MCF 10A (cell line): ENCODE measurements at regions not wholly inside any gene's neighbourhood (a gene's known extent, or its start where the extent isn't known, plus 50 kb on each side); places are given as distances from the start of the nearest gene placed in this dataset.

Source experiments
- BruUV-seq: library from RNA; stranded (reverse); fragments of 400-500 nt; replicated peaks from 2 replicates; lab custom pipeline; 2021; lab: Mats Ljungman, UMichigan
- CTCF ChIA-PET: fragments of 300-600 bp; sonication (Branson Sonifier 250); formaldehyde crosslinking; extraction: SDS; loops from one replicate; lab custom pipeline; 2021; ENCODE audit warnings: antibody characterized with exemption, inconsistent platforms; lab: Yijun Ruan, JAX
- POLR2A ChIA-PET: fragments of 300-600, 350-650 bp; sonication (Branson Sonifier 250); formaldehyde crosslinking; extraction: SDS; loops from one replicate; lab custom pipeline; 2020; ENCODE audit warnings: antibody characterized with exemption, inconsistent platforms; lab: Yijun Ruan, JAX
- DNase-seq: peaks from one replicate; pipeline ENCODE4 v3.0.0-alpha.2; 2018; ENCODE audit not compliant: unreplicated experiment
- H3K27ac Mint-ChIP-seq: one replicate; pipeline ENCODE4 v1.8.0; 2022; ENCODE audit warnings: mild to moderate bottlenecking, low read depth, mixed read lengths; ENCODE audit not compliant: unreplicated experiment
- H3K27me3 Mint-ChIP-seq: one replicate; pipeline ENCODE4 v1.8.0; 2022; ENCODE audit warnings: mixed read lengths; ENCODE audit not compliant: insufficient read depth, unreplicated experiment
- H3K36me3 Mint-ChIP-seq: one replicate; pipeline ENCODE4 v1.8.0; 2022; ENCODE audit warnings: mild to moderate bottlenecking, moderate library complexity, mixed read lengths; ENCODE audit not compliant: insufficient read depth, unreplicated experiment
- H3K4me1 Mint-ChIP-seq: one replicate; pipeline ENCODE4 v1.8.0; 2022; ENCODE audit warnings: mixed read lengths; ENCODE audit not compliant: insufficient read depth, unreplicated experiment
- H3K4me3 Mint-ChIP-seq: one replicate; pipeline ENCODE4 v1.8.0; 2022; ENCODE audit warnings: mild to moderate bottlenecking, moderate library complexity, mixed read lengths; ENCODE audit not compliant: unreplicated experiment
- H3K9me3 Mint-ChIP-seq: one replicate; pipeline ENCODE4 v1.8.0; 2022; ENCODE audit warnings: mixed read lengths; ENCODE audit not compliant: unreplicated experiment
- intact Hi-C: fragments of 100-400 bp; cut with micrococcal nuclease; formaldehyde crosslinking; loops from 2 replicates; pipeline ENCODE4 v1.14.1; 2022
- TF ChIP-seq, protein P1 (sequence below): fragments of 200-600 bp; IDR thresholded peaks from one replicate; pipeline ENCODE4 v1.8.0; 2022; ENCODE audit warnings: antibody characterized with exemption, mild to moderate bottlenecking; ENCODE audit not compliant: unreplicated experiment

DNA sequence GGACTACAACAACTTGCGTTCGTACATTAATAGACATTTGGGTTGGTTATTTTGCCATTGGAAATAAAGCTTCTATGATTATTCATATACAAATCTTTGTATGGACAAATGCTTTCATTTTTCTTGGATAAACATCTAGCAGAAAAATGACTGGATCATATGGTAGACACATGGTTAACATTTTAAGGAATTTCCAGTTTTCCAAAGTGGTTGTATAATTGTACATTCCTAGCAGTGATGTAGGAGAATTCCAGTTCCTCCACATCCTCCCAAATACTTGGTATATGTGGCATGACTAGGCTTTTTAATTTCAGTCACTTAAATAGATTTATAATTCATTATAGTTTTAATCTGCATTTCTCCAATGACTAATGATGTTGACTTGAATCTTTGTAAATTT is 246.2 kb upstream of the NCAM1 start:
- H3K36me3 Mint-ChIP-seq, result no peaks in the 10 kb centered on the region
- CTCF ChIA-PET, result no interaction called here
- H3K27me3 Mint-ChIP-seq, result peaks cover 61% of the 10 kb centered on the region
- TF ChIP-seq, protein P1, sequence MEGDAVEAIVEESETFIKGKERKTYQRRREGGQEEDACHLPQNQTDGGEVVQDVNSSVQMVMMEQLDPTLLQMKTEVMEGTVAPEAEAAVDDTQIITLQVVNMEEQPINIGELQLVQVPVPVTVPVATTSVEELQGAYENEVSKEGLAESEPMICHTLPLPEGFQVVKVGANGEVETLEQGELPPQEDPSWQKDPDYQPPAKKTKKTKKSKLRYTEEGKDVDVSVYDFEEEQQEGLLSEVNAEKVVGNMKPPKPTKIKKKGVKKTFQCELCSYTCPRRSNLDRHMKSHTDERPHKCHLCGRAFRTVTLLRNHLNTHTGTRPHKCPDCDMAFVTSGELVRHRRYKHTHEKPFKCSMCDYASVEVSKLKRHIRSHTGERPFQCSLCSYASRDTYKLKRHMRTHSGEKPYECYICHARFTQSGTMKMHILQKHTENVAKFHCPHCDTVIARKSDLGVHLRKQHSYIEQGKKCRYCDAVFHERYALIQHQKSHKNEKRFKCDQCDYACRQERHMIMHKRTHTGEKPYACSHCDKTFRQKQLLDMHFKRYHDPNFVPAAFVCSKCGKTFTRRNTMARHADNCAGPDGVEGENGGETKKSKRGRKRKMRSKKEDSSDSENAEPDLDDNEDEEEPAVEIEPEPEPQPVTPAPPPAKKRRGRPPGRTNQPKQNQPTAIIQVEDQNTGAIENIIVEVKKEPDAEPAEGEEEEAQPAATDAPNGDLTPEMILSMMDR, result no peak
- H3K9me3 Mint-ChIP-seq, result no peaks in the 10 kb centered on the region
- intact Hi-C loops, result no loop called here
- BruUV-seq, result no TSS peak
- no peaks in the 10 kb centered on the region for H3K4me1 Mint-ChIP-seq
- POLR2A ChIA-PET, result no interaction called here
- no peak for DNase-seq
- no peak overlapping the region for H3K4me3 Mint-ChIP-seq
- H3K27ac Mint-ChIP-seq, result no peak overlapping the region

DNA sequence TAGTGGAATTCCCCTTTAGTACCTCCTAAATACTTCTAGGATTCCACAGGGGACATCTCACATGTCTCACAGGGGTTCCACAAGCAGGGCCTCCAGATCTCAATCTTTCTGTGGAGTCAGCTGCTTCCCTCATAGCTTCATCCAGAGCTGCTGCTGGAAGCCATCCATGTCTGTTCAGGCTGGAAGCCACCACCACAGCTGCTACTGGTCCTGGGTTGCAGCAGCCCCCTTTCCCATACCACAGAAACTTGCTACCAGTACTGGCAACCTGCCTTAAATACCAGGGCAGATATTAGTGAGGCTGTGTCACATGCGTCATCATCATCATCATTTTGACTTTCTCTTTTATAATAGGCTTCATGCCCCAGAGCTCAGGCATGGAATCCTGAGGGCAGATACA is 242.7 kb upstream of the NCAM1 start:
- TF ChIP-seq, protein P1, result no peak
- no peaks in the 10 kb centered on the region for H3K9me3 Mint-ChIP-seq
- CTCF ChIA-PET, result no interaction called here
- H3K27ac Mint-ChIP-seq, result no peak overlapping the region
- DNase-seq, result no peak
- H3K4me3 Mint-ChIP-seq, result no peak overlapping the region
- no peaks in the 10 kb centered on the region for H3K4me1 Mint-ChIP-seq
- peaks cover 68% of the 10 kb centered on the region for H3K27me3 Mint-ChIP-seq
- intact Hi-C loops, result no loop called here
- H3K36me3 Mint-ChIP-seq, result no peaks in the 10 kb centered on the region
- POLR2A ChIA-PET, result no interaction called here
- no TSS peak for BruUV-seq

DNA sequence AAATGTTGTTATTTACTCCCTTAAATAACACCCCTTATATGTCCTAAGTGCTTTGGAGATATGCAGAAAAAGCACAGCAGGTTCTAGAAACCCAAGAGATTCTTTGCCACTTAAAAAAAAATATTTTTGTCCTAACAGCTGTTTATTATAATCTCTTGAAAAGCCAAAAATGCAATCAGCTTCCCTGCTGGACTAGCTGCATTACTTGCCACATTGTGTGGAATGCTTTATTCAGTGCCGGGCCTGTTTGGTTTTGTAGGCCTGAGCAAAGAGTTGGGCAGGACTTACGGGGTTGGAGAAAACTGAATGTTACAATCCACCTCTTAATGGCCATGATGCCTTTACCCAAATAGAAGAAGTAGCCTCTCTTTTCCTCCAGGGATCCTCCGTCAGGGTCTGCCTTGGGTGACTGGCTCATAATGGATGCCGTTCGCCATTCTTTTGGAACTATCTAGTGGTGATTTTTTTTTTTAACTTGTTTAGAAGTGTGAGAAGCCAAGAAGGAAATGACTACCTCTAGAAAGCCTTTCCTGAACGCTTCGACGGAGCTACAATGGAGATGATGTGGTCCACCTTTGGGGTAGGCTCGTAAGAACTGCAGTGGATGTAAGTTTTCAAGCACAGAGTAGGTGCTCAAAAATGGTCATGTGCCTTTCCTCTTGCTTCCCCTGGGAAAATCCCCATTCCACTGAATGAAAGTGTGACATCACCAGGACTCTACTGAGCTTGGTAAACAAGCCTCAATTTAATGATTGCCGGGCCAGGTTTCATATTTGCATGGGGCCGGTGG is 241.3 kb upstream of the NCAM1 start:
- Mint-ChIP-seq H3K4me3 (no peak overlapping the region), H3K36me3 (no peaks in the 10 kb centered on the region), H3K9me3 (no peaks in the 10 kb centered on the region), H3K4me1 (no peaks in the 10 kb centered on the region), H3K27me3 (peaks cover 60% of the 10 kb centered on the region), H3K27ac (no peak overlapping the region)
- TF ChIP-seq, protein P1, result no peak
- intact Hi-C loops, result no loop called here
- POLR2A ChIA-PET, result no interaction called here
- CTCF ChIA-PET, result interaction anchor here (0.9 to 1.0 kb wide), 2 partner anchors 131 to 395 kb away, joined by 3 to 4 read pairs; no protein-coding TSS in a partner anchor
- no peak for DNase-seq
- BruUV-seq, result no TSS peak

DNA sequence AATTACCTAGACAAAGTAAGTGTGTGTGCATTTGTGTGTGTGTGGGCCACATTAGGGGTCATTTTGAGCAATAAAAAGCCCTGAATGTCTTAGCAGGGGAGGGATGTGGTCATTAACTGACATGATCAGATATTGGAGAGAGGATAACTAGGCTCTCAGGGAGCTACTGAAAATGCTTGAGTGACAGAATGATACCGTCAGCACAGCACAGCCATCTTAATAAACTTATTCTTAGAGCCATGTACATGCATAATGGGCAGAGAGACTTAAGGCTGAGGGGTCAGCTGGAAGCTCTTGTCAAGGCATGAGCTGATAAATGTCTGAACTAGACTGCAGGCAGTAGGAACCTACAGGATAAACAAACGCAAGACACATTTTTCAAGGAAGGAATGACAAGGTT is 239.1 kb upstream of the NCAM1 start:
- CTCF ChIA-PET, result interaction anchor here (0.6 kb wide), 1 partner anchor 1075 kb away, joined by 3 read pairs; no protein-coding TSS in a partner anchor

More for the DNA sequence above, 239.1 kb upstream of the NCAM1 start:
- no peaks in the 10 kb centered on the region for H3K4me1 Mint-ChIP-seq
- BruUV-seq, result no TSS peak
- no peaks in the 10 kb centered on the region for H3K9me3 Mint-ChIP-seq
- POLR2A ChIA-PET, result interaction anchor here (0.7 kb wide), 1 partner anchor 37 kb away, joined by 3 read pairs; no protein-coding TSS in a partner anchor
- TF ChIP-seq, protein P1, result no peak
- peaks cover 60% of the 10 kb centered on the region for H3K27me3 Mint-ChIP-seq
- intact Hi-C loops, result no loop called here
- no peak for DNase-seq
- no peak overlapping the region for H3K4me3 Mint-ChIP-seq
- H3K27ac Mint-ChIP-seq, result no peak overlapping the region
- no peaks in the 10 kb centered on the region for H3K36me3 Mint-ChIP-seq
